HG02623 (cell line): ENCODE measurements at regions not wholly inside any gene's neighbourhood (a gene's known extent, or its start where the extent isn't known, plus 50 kb on each side); places are given as distances from the start of the nearest gene placed in this dataset.
"Not testable (repeated sequence)": the region's sequence is repeated elsewhere in the genome, so short reads cannot be mapped to it uniquely, and the experiment has no call there.

Experiments
- ATAC-seq: cut with Tn5 transposase; IDR thresholded peaks from one replicate; pipeline ENCODE4 v1.9.1; 2021; ENCODE audit warnings: moderate library complexity; ENCODE audit not compliant: unreplicated experiment

GRCh38 chr7:86592185-86592584 lies 51.5 kb upstream of the GRM3 start:
- ATAC-seq, result no peak

DNA sequence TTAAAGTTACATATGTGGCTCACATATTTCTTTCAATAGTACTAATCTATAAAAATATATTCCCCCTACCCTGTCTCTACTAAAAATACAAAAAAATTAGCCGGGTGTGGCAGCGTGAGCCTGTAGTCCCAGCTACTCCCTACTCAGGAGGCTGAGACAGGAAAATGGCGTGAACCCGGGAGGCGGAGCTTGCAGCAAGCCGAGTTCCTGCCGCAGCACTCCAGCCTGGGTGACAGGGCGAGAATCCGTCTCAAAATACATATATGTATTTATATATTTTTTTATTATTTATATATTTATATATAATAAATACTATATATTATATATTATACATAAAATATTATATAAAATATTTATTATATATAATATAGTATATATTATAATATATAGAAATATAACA lies 69.7 kb upstream of the GRM3 start:
- ATAC-seq, result no peak

DNA sequence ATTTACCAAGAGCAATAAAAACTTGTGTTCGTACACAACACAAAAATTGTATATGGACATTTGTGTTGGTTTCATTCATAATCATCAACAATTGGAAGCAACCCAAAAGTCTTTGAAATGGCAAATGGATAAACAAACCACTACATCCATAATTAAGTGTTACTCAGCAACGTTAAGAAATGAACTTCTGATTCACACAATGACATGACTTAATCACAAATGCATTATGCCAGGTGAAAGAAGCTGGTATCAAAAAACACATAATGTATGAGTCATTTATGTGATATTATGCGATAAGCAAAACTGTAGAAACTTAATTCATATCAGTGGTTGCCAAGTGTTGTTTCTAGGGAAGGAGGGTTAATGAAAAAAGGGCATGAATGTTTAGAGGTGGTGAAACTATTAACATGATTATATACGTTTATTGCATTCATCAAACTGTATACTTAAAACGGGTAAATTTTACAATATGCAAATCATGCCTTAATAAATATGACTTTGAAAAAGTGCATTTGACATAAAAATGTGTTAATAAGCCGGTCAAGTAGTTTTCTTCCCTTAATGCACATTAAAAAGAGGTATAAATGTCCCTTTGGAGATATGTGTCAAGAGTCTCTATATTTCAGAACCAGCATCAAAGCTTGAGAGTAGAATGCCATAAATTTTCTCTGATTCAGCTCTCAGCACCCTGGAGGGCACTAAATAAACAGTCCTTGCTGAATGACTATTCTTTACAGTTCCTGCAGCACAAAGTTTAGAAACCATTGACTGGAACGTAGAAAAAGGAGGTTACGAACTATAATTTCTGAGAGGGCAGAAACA lies 84.8 kb upstream of the GRM3 start:
- ATAC-seq, result no peak

DNA sequence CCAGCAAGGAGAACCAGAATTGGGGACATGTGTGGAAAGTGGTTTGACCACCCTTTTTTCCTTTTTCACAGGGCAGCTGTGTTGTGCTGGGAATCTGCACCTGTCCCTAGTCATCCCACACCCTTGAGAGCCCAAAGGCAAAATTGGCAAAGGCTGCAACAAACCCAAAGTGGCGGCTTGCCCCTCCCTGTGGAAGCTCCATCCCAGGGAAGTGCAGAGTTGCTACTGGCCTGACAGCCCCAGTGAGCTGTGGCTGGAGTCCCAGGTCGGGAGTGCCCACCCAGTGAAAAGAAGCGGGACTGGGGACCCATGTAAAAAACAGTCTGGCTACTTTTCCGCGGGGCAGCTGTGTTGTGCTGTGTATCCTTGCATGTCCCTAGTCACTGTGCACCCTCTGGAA lies 109.1 kb upstream of the GRM3 start:
- ATAC-seq, result no peak

GRCh38 chr7:86504229-86504628 lies 139.5 kb upstream of the GRM3 start:
- ATAC-seq, result no peak

DNA sequence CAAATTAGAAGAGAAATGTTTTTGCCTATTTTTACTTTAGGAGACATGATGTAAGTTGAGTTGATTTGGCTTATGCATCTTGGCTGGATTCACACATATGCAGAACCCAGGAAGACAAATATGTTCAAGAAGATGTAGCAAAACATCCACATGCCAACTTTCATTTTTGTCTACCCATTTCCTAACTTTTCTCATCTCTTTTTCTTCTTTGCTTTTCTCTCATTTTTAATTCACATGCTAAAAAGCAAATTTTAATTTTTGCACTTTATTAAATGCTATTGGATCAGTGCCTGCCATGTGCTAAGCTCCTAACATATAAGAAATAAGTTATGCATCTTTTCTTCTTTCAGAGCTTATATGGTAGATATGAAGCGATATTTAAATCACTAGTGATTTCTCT lies 143.7 kb upstream of the GRM3 start:
- no peak for ATAC-seq

DNA sequence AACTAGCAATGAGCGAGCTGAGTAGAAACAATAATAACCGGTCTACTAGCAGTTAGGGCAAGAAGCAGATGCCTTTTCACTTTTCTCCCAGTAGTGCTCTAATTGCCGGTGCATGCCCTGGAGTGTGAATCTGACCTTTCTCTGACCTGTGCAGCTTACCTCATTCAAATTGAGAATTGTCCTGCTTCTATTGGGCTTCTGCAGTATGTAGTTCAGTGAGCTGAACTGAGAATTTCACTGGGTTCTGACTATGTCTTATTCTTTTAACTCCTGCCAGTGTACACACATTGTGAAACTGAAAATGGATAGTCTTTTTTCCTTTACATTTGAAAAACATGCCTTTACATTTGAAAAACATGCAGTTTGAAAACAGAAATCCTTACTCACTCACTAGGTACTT lies 157.9 kb upstream of the GRM3 start:
- ATAC-seq, result peak; percentile 44

DNA sequence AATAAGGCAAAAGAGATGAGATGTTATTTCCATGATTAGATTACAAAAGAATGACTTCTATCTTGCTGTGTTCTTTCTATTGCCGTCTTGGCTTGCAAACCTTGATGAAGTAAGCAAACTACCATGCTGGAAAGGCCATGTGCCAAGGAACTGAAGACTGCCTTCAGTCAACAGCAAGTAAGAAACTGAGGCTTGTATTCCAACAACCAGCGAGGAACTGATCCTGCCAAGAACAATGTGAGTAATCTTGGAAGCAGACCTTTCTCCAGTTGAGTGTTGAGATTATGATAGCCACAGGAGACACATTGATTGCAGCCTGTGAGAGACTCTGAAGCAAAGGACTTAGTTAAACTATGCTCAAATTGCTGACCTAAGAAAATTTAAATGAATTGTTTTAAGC lies 164.6 kb upstream of the GRM3 start:
- no peak for ATAC-seq

GRCh38 chr7:86477343-86477935 lies 166.3 kb upstream of the GRM3 start:
- no peak for ATAC-seq

DNA sequence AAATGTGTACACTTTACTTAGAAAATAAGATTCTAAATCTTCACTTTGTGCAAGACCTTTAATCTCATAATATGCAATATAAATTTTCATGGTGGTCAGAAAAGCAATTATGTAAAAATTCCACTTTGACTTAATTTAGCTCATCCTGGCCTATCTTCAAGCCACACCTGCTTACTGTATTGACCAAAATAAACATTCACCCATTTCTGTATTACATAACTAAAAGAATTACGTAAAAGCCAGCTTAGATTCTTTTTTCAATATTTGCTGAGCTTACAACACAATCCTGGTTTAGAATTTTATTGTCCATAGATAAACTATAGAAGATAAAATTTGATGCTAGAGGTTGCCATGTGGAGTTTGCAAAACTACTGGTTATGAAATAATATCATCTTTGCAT lies 172.9 kb upstream of the GRM3 start:
- no peak for ATAC-seq

DNA sequence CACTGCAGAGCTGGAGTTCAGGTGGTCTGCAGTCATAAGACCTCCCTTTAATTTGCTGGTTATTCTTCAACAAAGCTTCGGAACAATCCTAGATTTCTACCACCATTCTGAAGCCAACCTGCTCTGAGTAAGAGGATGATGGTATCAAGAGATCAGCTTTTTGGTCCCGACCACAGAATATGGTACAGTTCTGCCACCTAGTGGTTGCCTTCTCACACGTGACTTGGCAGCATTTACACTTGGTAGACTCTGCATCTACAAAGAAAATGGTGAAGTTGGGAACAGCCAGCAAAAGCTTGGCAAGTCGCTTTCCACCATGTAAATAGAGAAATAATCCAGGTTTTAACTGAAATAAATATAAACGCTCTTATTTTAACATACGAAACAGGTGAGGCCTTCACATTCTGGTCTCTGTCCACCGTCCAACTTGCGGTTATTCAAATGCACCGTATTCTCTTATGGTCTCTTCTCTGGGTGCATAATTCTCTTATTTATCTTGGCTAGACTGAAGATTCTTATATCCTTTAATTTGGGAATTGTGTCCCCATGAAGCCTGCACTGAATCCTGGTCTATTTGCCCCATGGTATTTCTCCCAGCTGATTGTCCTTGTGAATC lies 173.9 kb upstream of the GRM3 start:
- ATAC-seq, result peak; percentile 100

GRCh38 chr7:86454753-86455152 lies 189.0 kb upstream of the GRM3 start:
- no peak for ATAC-seq

DNA sequence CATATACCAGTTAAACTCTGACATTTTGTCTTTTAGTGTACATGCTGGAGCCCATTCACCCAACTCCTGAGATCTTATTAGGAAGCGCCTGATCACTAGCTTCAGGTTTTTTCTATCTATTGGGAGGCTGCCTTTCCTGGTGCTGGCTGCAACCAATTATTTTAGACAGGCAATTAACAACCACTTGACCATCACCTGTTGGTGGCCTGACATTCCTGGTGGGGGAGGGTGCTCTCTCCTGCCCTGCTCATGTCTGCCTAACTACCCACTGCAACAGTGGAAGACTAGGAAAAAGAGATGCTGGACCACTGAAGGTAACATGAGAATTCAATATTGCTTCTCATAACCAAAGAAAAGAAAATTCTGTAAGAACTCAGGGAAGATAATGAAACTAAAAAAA lies 190.3 kb upstream of the GRM3 start:
- ATAC-seq, result no peak

- ATAC-seq, result no peak
These were observed 194.9 kb upstream of the GRM3 start for GRCh38 chr7:86448856-86449255.

DNA sequence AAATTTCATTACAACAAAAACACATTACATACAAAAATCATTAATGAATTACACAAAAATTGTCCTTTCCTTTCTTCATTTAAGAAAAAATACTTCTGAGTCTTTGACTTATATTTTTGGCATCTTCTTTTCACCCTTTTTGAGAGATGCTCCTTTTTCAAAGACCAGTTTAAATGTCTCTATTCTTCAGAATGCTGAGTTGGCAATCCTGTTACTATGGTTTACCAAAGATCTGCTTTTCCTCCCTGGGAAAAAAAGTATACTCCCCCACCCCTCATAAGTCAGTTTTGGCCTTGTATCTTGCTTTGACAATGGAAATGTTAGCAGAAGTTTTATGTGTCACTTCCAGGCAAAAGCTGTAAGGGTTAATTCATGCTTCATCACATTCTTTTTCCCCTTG lies 198.4 kb upstream of the GRM3 start:
- no peak for ATAC-seq

DNA sequence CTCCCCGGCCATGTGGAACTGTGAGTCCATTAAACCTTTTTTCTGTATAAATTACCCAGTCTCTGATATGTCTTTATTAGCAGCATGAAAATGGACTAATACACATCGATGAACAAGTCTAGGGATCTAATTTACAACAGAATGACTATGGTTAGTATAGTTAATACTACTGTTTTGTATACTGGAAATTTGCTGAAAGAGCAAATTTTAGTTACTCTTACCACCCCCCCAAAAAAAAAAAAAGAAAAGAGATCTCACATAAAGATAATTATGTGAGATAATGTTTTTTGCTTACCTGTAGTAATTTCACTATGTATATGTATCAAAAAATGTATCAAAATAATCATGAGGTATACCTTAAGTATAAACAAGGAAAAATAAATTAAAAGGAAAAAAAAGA lies 199.5 kb upstream of the GRM3 start:
- no peak for ATAC-seq

GRCh38 chr7:86440420-86440819 lies 203.3 kb upstream of the GRM3 start:
- ATAC-seq, result not testable (repeated sequence)

DNA sequence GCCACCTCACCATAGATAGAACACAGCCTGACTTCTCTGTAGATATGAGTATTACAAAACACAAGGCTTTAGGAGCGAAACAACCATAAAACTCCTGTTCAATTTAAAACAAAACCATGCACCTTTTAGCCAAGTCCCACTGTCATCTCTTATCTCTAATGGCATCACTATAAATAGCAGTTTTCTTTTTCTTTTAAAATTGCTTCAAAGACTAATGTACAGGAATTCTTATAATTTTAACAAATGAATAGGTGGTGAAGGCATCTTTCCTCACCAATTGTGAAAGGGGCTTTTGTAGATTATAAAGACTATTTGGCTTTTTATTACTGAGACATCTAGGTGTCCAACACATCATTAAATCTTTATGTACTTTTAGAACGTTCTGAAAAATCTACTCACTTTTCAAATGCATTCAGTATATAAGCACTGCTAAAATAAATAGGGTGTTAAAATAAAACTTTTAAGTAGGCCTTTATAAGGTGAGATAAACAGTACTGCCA lies 205.7 kb upstream of the GRM3 start:
- ATAC-seq, result no peak

DNA sequence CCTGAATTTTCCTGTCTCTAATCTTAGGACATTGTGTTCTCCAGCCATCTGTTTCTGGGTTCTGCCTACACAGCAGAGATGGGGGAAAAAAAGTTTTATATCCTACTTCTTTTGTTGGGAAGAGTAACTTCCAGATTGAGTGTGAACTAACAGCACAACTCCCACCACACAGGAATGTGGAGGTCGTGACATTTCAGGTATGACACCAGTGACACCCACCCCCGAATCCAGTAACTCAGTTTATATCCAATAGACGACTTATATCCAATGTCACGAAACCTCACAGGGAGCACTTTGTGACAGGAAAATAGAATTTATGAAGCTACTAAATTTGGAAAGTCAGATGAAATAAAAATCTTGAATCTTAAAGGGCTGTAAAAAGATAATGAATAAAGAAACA lies 211.9 kb upstream of the GRM3 start:
- ATAC-seq, result no peak

- no peak for ATAC-seq
These were observed 231.9 kb upstream of the GRM3 start for GRCh38 chr7:86411814-86412213.

- ATAC-seq, result no peak
These were observed 236.4 kb upstream of the GRM3 start for GRCh38 chr7:86407291-86407690.

DNA sequence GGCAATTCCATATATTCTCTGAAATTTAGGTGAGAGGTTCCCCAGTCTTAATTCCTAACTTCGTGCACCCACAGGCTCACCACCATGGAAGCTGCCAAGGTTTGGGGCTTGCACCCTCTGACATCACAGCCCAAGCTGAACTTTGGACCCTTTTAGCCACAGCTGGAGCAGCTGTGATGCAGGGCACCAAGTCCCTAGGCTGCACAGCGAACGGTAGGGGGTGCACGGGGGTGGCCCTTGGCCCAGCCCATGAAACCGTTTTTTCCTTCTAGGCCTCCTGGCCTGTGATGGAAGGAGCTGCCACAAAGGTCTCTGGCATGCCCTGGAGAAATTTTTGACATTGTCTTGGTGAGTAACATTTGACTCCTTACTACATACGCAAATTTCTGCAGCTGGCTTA lies 251.9 kb upstream of the GRM3 start:
- ATAC-seq, result no peak
